Gastroesophageal sphincter (tissue), 3 donors: ENCODE measurements at regions not wholly inside any gene's neighbourhood (a gene's known extent, or its start where the extent isn't known, plus 50 kb on each side); places are given as distances from the start of the nearest gene placed in this dataset.

Experiments
- POLR2A ChIP-seq, 2 donors: fragments of 450-650 bp; IDR thresholded peaks; one replicate each; pipeline ENCODE4 v1.6.1; 2017; ENCODE audit warnings: antibody characterized with exemption in 2 of 2, mild to moderate bottlenecking in 2 of 2, moderate library complexity in 1 of 2
- TF ChIP-seq, protein P1 (sequence below), 4 experiments: fragments of 200-600 bp in 2 of 4; fragments of 450-650 bp in 2 of 4; sonication (generic) in 1 of 4; IDR thresholded peaks; one replicate each; pipeline ENCODE4 v1.5.1; 2017 to 2019; ENCODE audit warnings: antibody characterized with exemption in 4 of 4, mild to moderate bottlenecking in 2 of 4, moderate library complexity in 2 of 4

DNA sequence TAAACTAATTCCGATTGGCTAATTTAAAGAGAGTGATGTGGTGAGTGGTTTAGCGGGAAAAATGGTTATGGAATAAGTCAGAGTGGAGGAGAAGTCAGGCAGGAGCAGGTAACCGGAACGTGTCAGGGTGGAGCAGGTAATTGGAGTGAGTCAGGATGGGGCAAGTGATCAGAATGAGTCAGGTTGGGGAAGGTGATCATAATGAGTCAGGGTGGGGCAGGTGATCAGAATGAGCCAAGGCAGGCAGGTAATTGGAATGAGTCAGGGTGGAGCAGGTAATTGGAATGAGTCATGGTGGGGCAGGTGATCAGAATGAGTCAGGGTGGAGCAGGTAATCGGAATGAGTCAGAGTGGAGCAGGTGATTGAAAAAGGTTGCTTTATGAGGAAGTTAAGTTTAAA lies 101.4 kb downstream of the TMEM167A start:
- TF ChIP-seq, protein P1, sequence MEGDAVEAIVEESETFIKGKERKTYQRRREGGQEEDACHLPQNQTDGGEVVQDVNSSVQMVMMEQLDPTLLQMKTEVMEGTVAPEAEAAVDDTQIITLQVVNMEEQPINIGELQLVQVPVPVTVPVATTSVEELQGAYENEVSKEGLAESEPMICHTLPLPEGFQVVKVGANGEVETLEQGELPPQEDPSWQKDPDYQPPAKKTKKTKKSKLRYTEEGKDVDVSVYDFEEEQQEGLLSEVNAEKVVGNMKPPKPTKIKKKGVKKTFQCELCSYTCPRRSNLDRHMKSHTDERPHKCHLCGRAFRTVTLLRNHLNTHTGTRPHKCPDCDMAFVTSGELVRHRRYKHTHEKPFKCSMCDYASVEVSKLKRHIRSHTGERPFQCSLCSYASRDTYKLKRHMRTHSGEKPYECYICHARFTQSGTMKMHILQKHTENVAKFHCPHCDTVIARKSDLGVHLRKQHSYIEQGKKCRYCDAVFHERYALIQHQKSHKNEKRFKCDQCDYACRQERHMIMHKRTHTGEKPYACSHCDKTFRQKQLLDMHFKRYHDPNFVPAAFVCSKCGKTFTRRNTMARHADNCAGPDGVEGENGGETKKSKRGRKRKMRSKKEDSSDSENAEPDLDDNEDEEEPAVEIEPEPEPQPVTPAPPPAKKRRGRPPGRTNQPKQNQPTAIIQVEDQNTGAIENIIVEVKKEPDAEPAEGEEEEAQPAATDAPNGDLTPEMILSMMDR (IDR thresholded peaks at IDR 0.05): no peak
- no peak for TF ChIP-seq POLR2A (IDR thresholded peaks at IDR 0.05)
